ENCODE measurements at regions not wholly inside any gene's neighbourhood (a gene's known extent, or its start where the extent isn't known, plus 50 kb on each side); places are given as distances from the start of the nearest gene placed in this dataset.

GRCh38 chr2:126425943-126426342 lies 230.0 kb upstream of the GYPC start:
- no peak overlapping the region for H3K4me3 ChIP-seq
- 80% methylated on average over 1 of the region's 1 CpG for WGBS (ENCODE audit: low lambda C conversion rate, missing lambda C conversion rate)
- H3K27ac ChIP-seq = no peak overlapping the region
- no peaks in the 10 kb centered on the region for H3K9me3 ChIP-seq (ENCODE audit: low read depth)
- no peaks in the 10 kb centered on the region for H3K36me3 ChIP-seq (replicated peaks; ENCODE audit: insufficient read depth, low read depth)
- DNase-seq (ENCODE audit: low spot score) = no peak
- no peaks in the 10 kb centered on the region for H3K27me3 ChIP-seq
- H3K4me2 ChIP-seq = no peak overlapping the region
- H3K4me1 ChIP-seq (ENCODE audit: insufficient read depth) = no peaks in the 10 kb centered on the region
- H3K79me2 ChIP-seq = no peaks in the 10 kb centered on the region
- no peak overlapping the region for H2AFZ ChIP-seq
- no peaks in the 10 kb centered on the region for H3K9me2 ChIP-seq (replicated peaks; ENCODE audit: insufficient read depth)
- H4K20me1 ChIP-seq (ENCODE audit: insufficient read depth, poor library complexity, severe bottlenecking) = no peaks in the 10 kb centered on the region
- TF ChIP-seq EZH2 (IDR thresholded peaks at IDR 0.05; ENCODE audit: borderline replicate concordance) (no peak), EZH2phosphoT487 (IDR thresholded peaks at IDR 0.05; ENCODE audit: low read depth, severe bottlenecking, unreplicated experiment) (no peak), CTCF (IDR thresholded peaks at IDR 0.05; ENCODE audit: poor library complexity) (no peak)

DNA sequence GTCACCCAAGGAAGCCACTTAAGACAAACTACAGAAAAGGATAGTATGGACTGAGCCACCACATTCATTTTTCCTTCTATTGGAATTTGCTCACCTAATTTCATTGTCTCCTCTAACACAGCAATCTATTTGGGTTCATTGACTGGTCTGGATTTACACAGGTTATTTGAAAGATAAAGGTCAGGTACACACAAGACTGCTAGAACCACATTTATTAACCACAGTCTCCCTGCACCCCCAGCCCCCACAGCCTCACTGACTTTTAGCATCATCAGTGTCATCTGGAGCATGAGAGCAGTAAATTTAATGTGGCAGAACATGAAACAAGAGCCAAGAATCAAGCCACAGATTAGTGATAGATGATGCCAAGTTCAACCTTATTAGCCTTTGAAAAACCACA lies 226.9 kb upstream of the GYPC start:
- H2AFZ ChIP-seq = no peak overlapping the region
- no peaks in the 10 kb centered on the region for H3K36me3 ChIP-seq (replicated peaks; ENCODE audit: insufficient read depth, low read depth)
- H3K27me3 ChIP-seq = no peaks in the 10 kb centered on the region
- H3K9me2 ChIP-seq (replicated peaks; ENCODE audit: insufficient read depth) = no peaks in the 10 kb centered on the region
- no peak for DNase-seq (ENCODE audit: low spot score)
- H4K20me1 ChIP-seq (ENCODE audit: insufficient read depth, poor library complexity, severe bottlenecking) = no peaks in the 10 kb centered on the region
- H3K79me2 ChIP-seq = no peaks in the 10 kb centered on the region
- no peak for TF ChIP-seq EZH2phosphoT487 (IDR thresholded peaks at IDR 0.05; ENCODE audit: low read depth, severe bottlenecking, unreplicated experiment)
- TF ChIP-seq CTCF (IDR thresholded peaks at IDR 0.05; ENCODE audit: poor library complexity) = no peak
- TF ChIP-seq EZH2 (IDR thresholded peaks at IDR 0.05; ENCODE audit: borderline replicate concordance) = no peak
- H3K9me3 ChIP-seq (ENCODE audit: low read depth) = no peaks in the 10 kb centered on the region
- H3K27ac ChIP-seq = no peak overlapping the region
- H3K4me3 ChIP-seq = no peak overlapping the region
- no peak overlapping the region for H3K4me2 ChIP-seq
- no peaks in the 10 kb centered on the region for H3K4me1 ChIP-seq (ENCODE audit: insufficient read depth)

- Histone ChIP-seq H2AFZ (no peak overlapping the region), H4K20me1 (ENCODE audit: insufficient read depth, poor library complexity, severe bottlenecking) (no peaks in the 10 kb centered on the region), H3K36me3 (replicated peaks; ENCODE audit: insufficient read depth, low read depth) (no peaks in the 10 kb centered on the region), H3K4me1 (ENCODE audit: insufficient read depth) (no peaks in the 10 kb centered on the region), H3K27ac (no peak overlapping the region), H3K27me3 (no peaks in the 10 kb centered on the region), H3K9me2 (replicated peaks; ENCODE audit: insufficient read depth) (no peaks in the 10 kb centered on the region), H3K4me2 (no peak overlapping the region), H3K79me2 (no peaks in the 10 kb centered on the region), H3K4me3 (no peak overlapping the region), H3K9me3 (ENCODE audit: low read depth) (no peaks in the 10 kb centered on the region)
- 88% methylated on average over 4 of the region's 4 CpGs for WGBS (ENCODE audit: low lambda C conversion rate, missing lambda C conversion rate)
- TF ChIP-seq CTCF (IDR thresholded peaks at IDR 0.05; ENCODE audit: poor library complexity) (no peak), EZH2phosphoT487 (IDR thresholded peaks at IDR 0.05; ENCODE audit: low read depth, severe bottlenecking, unreplicated experiment) (no peak), EZH2 (IDR thresholded peaks at IDR 0.05; ENCODE audit: borderline replicate concordance) (no peak)
- DNase-seq (ENCODE audit: low spot score) = no peak
Measured at GRCh38 chr2:126431136-126431535, 224.8 kb upstream of the GYPC start.

GRCh38 chr2:126436411-126436810 lies 219.5 kb upstream of the GYPC start:
- Histone ChIP-seq H3K9me3 (ENCODE audit: low read depth) (no peaks in the 10 kb centered on the region), H3K4me2 (no peak overlapping the region), H3K27ac (no peak overlapping the region), H3K4me1 (ENCODE audit: insufficient read depth) (no peaks in the 10 kb centered on the region), H3K9me2 (replicated peaks; ENCODE audit: insufficient read depth) (no peaks in the 10 kb centered on the region), H3K36me3 (replicated peaks; ENCODE audit: insufficient read depth, low read depth) (no peaks in the 10 kb centered on the region), H2AFZ (no peak overlapping the region), H3K4me3 (no peak overlapping the region), H3K79me2 (no peaks in the 10 kb centered on the region), H4K20me1 (ENCODE audit: insufficient read depth, poor library complexity, severe bottlenecking) (no peaks in the 10 kb centered on the region), H3K27me3 (no peaks in the 10 kb centered on the region)
- no peak for TF ChIP-seq EZH2phosphoT487 (IDR thresholded peaks at IDR 0.05; ENCODE audit: low read depth, severe bottlenecking, unreplicated experiment)
- no peak for TF ChIP-seq EZH2 (IDR thresholded peaks at IDR 0.05; ENCODE audit: borderline replicate concordance)
- TF ChIP-seq CTCF (IDR thresholded peaks at IDR 0.05; ENCODE audit: poor library complexity) = no peak
- WGBS (ENCODE audit: low lambda C conversion rate, missing lambda C conversion rate) = 87% methylated on average over 1 of the region's 1 CpG
- DNase-seq (ENCODE audit: low spot score) = no peak
